ENCODE measurements at regions not wholly inside any gene's neighbourhood (a gene's known extent, or its start where the extent isn't known, plus 50 kb on each side); places are given as distances from the start of the nearest gene placed in this dataset.

GRCh38 chr15:25936004-25936403 lies 72.9 kb upstream of the ATP10A start:
- Mint-ChIP-seq H3K27me3 (peaks cover 7% of the 10 kb centered on the region), H3K4me1 (peaks cover 39% of the 10 kb centered on the region), H3K9me3 (ENCODE audit: insufficient read depth) (no peaks in the 10 kb centered on the region), H3K27ac (no peak overlapping the region), H3K4me3 (no peak overlapping the region)
- no peak overlapping the region for H3K4me3 ChIP-seq (ENCODE audit: control extremely low read depth in 1 of 5, extremely low read depth in 1 of 5, insufficient read depth in 1 of 5, low read depth in 2 of 5, low read length in 4 of 5)
- ChIA-PET POLR2A (no interaction called here), CTCF (no interaction called here)
- H4K20me1 ChIP-seq (ENCODE audit: control insufficient read depth, insufficient read depth, low read length, poor library complexity, severe bottlenecking), result no peaks in the 10 kb centered on the region
- H3K9ac ChIP-seq (ENCODE audit: low read length), result no peak overlapping the region
- H3K27ac ChIP-seq (ENCODE audit: low read length in 2 of 2), result no peak overlapping the region
- no peaks in the 10 kb centered on the region for H3K36me3 ChIP-seq (replicated peaks in 1 of 2; ENCODE audit: control extremely low read depth in 1 of 2, control insufficient read depth in 1 of 2, extremely low read depth in 1 of 2, insufficient read depth in 2 of 2, low read length in 1 of 2)
- ATAC-seq (ENCODE audit: low read depth) (no peak), DNase-seq (no peak)
- H3K4me2 ChIP-seq (replicated peaks; ENCODE audit: low read depth, low read length, poor library complexity, severe bottlenecking), result no peak overlapping the region
- H3K27me3 ChIP-seq (replicated peaks in 1 of 4; ENCODE audit: control extremely low read depth in 1 of 4, control insufficient read depth in 3 of 4, insufficient read depth in 4 of 4, low read length in 3 of 4), result peaks cover 0 to 12% (median 2%) of the 10 kb centered on the region in 4 experiments
- peaks cover 0 to 3% (median 0%) of the 10 kb centered on the region in 3 donors for H3K9me3 ChIP-seq (ENCODE audit: control extremely low read depth in 1 of 3, control insufficient read depth in 2 of 3, insufficient read depth in 1 of 3, low read length in 2 of 3)
- H3K4me1 ChIP-seq (ENCODE audit: control insufficient read depth in 2 of 2, insufficient read depth in 2 of 2, low read length in 2 of 2), result peaks cover 27 to 38% of the 10 kb centered on the region in 2 donors
- intact Hi-C loops (cut with micrococcal nuclease), result loop anchor here (5.0 kb wide), 1 partner anchor 146 kb away; no protein-coding TSS in a partner anchor
- 67% methylated on average over 3 of the region's 7 CpGs for WGBS (ENCODE audit: insufficient coverage)
- no peaks in the 10 kb centered on the region for H3K79me2 ChIP-seq (ENCODE audit: control insufficient read depth, insufficient read depth, low read length)
- no peak for TF ChIP-seq EZH2 (IDR thresholded peaks at IDR 0.05; ENCODE audit: borderline replicate concordance, insufficient read depth, low read depth, low read length, poor library complexity, severe bottlenecking)
- TF ChIP-seq CTCF (IDR thresholded peaks at IDR 0.05), result no peak
- H2AFZ ChIP-seq (ENCODE audit: insufficient read depth, low read depth, low read length, poor library complexity, severe bottlenecking), result no peak overlapping the region

GRCh38 chr15:25933456-25934158 lies 70.5 kb upstream of the ATP10A start:
- peaks cover 13% of the 10 kb centered on the region for H3K27me3 Mint-ChIP-seq
- no peaks in the 10 kb centered on the region for H3K36me3 ChIP-seq (replicated peaks in 1 of 2; ENCODE audit: control extremely low read depth in 1 of 2, control insufficient read depth in 1 of 2, extremely low read depth in 1 of 2, insufficient read depth in 2 of 2, low read length in 1 of 2)
- H3K27ac Mint-ChIP-seq, result no peak overlapping the region
- peaks cover 2% of the 10 kb centered on the region for H3K9me3 Mint-ChIP-seq (ENCODE audit: insufficient read depth)
- ChIA-PET CTCF (interaction anchor here (0.6 to 2.5 kb wide), 13 partner anchors 10 to 819 kb away, joined by 3 to 17 read pairs (median 4); no protein-coding TSS in a partner anchor), POLR2A (no interaction called here)
- peak overlapping the region; percentile 87 for H3K4me3 Mint-ChIP-seq
- peak overlapping the region; percentile 61 for H3K9ac ChIP-seq (ENCODE audit: low read length)
- H3K4me2 ChIP-seq (replicated peaks; ENCODE audit: low read depth, low read length, poor library complexity, severe bottlenecking), result peak overlapping the region; percentile 91
- H3K4me3 ChIP-seq (ENCODE audit: control extremely low read depth in 1 of 5, extremely low read depth in 1 of 5, insufficient read depth in 1 of 5, low read depth in 2 of 5, low read length in 4 of 5), result peak overlapping the region in 4 of 5 experiments; percentile 23 to 50 (median 36)
- no peak overlapping the region for H3K27ac ChIP-seq (ENCODE audit: low read length in 2 of 2)
- intact Hi-C loops (cut with micrococcal nuclease), result no loop called here
- WGBS (ENCODE audit: insufficient coverage), result 12% methylated on average over 12 of the region's 23 CpGs
- H3K9me3 ChIP-seq (ENCODE audit: control extremely low read depth in 1 of 3, control insufficient read depth in 2 of 3, insufficient read depth in 1 of 3, low read length in 2 of 3), result peaks cover 3 to 7% (median 4%) of the 10 kb centered on the region in 3 donors
- H3K79me2 ChIP-seq (ENCODE audit: control insufficient read depth, insufficient read depth, low read length), result no peaks in the 10 kb centered on the region
- peak; percentile 59 for TF ChIP-seq CTCF (IDR thresholded peaks at IDR 0.05)
- TF ChIP-seq EZH2 (IDR thresholded peaks at IDR 0.05; ENCODE audit: borderline replicate concordance, insufficient read depth, low read depth, low read length, poor library complexity, severe bottlenecking), result no peak
- peaks cover 12 to 21% of the 10 kb centered on the region in 2 donors for H3K4me1 ChIP-seq (ENCODE audit: control insufficient read depth in 2 of 2, insufficient read depth in 2 of 2, low read length in 2 of 2)
- H3K4me1 Mint-ChIP-seq, result peaks cover 18% of the 10 kb centered on the region
- H4K20me1 ChIP-seq (ENCODE audit: control insufficient read depth, insufficient read depth, low read length, poor library complexity, severe bottlenecking), result no peaks in the 10 kb centered on the region
- DNase-seq (peak; percentile 71), ATAC-seq (ENCODE audit: low read depth) (peak; percentile 76)
- H3K27me3 ChIP-seq (replicated peaks in 1 of 4; ENCODE audit: control extremely low read depth in 1 of 4, control insufficient read depth in 3 of 4, insufficient read depth in 4 of 4, low read length in 3 of 4), result peaks cover 0 to 12% (median 2%) of the 10 kb centered on the region in 4 experiments
- H2AFZ ChIP-seq (ENCODE audit: insufficient read depth, low read depth, low read length, poor library complexity, severe bottlenecking), result peak overlapping the region; percentile 91
